H1 (cell line): ENCODE measurements at regions not wholly inside any gene's neighbourhood (a gene's known extent, or its start where the extent isn't known, plus 50 kb on each side); places are given as distances from the start of the nearest gene placed in this dataset.

Source experiments
- CTCF ChIA-PET: fragments of 300-600 bp; sonication (Branson Sonifier 250); formaldehyde crosslinking; loops from one replicate; lab custom pipeline; 2021; ENCODE audit not compliant: partially characterized antibody; lab: Charles Lee
- POLR2A ChIA-PET: fragments of 300-600 bp; sonication (Branson Sonifier 250); formaldehyde crosslinking; loops from one replicate; lab custom pipeline; 2021; ENCODE audit warnings: inconsistent platforms; ENCODE audit not compliant: partially characterized antibody; lab: Charles Lee
- DNase-seq, 2 experiments: peaks; one replicate each; pipeline versions ENCODE4 v3.0.0 to v3.0.0-alpha.2; 2010 to 2022; ENCODE audit warnings: low spot score in 2 of 2, low read depth in 1 of 2, mixed read lengths in 1 of 2
- FAIRE-seq: peaks from 2 replicates; lab custom pipeline; 2011; peaks lifted over from hg19 to GRCh38; lab: Jason Lieb, UNC
- H2AFZ ChIP-seq: 2 replicates; pipeline ENCODE4 v1.8.1; 2012; ENCODE audit warnings: low read length, inconsistent platforms
- H2AK5ac ChIP-seq: 2 replicates; pipeline ENCODE4 v1.6.1; 2013; ENCODE audit warnings: low read depth, low read length
- H2BK120ac ChIP-seq: replicated peaks from 2 replicates; pipeline ENCODE3; 2013; ENCODE audit warnings: low read depth, low read length, inconsistent platforms
- H2BK12ac ChIP-seq: 2 replicates; pipeline ENCODE4 v1.6.1; 2013; ENCODE audit warnings: low read depth, low read length
- H2BK15ac ChIP-seq: 2 replicates; pipeline ENCODE4 v1.6.1; 2013; ENCODE audit warnings: low read length
- H2BK20ac ChIP-seq: 2 replicates; pipeline ENCODE4 v1.6.1; 2013; ENCODE audit warnings: low read length
- H2BK5ac ChIP-seq: 2 replicates; pipeline ENCODE4 v1.6.1; 2013; ENCODE audit warnings: low read depth, low read length
- H3K14ac ChIP-seq: 2 replicates; pipeline ENCODE4 v1.6.1; 2013; ENCODE audit warnings: inconsistent platforms; ENCODE audit not compliant: insufficient read length
- H3K18ac ChIP-seq: 2 replicates; pipeline ENCODE4 v1.6.1; 2013; ENCODE audit warnings: low read length; ENCODE audit errors: extremely low read depth
- H3K23ac ChIP-seq: 2 replicates; pipeline ENCODE4 v1.6.1; 2013; ENCODE audit warnings: inconsistent platforms; ENCODE audit not compliant: insufficient read length
- H3K23me2 ChIP-seq: 2 replicates; pipeline ENCODE4 v1.6.1; 2013; ENCODE audit warnings: low read depth, low read length
- H3K27ac ChIP-seq: 2 replicates; pipeline ENCODE4 v1.6.1; 2011; ENCODE audit warnings: low read depth, low read length, inconsistent platforms
- H3K27me3 ChIP-seq, 4 experiments: replicated peaks in 1 of 4; 1 replicate in 1 of 4; 2 replicates in 3 of 4; pipeline versions ENCODE4 v1.6.1 to v1.8.1; 2011 to 2013; ENCODE audit warnings: low read length in 3 of 4, mild to moderate bottlenecking in 3 of 4, inconsistent platforms in 2 of 4, mixed read lengths in 2 of 4, moderate library complexity in 1 of 4; ENCODE audit not compliant: control insufficient read depth in 3 of 4, insufficient read depth in 3 of 4; ENCODE audit errors: extremely low read depth in 1 of 4
- H3K36me3 ChIP-seq, 4 experiments: 2 replicates each; pipeline versions ENCODE4 v1.6.1 to v1.8.1; 2011 to 2013; ENCODE audit warnings: mild to moderate bottlenecking in 4 of 4, low read length in 3 of 4, moderate library complexity in 2 of 4, control low read depth in 1 of 4, inconsistent platforms in 1 of 4; ENCODE audit not compliant: insufficient read depth in 4 of 4, control insufficient read depth in 2 of 4
- H3K4ac ChIP-seq: replicated peaks from 2 replicates; pipeline ENCODE3; 2013; ENCODE audit warnings: low read length, low read depth, mixed read lengths, inconsistent platforms; ENCODE audit not compliant: insufficient read length
- H3K4me1 ChIP-seq, 4 experiments: replicated peaks in 1 of 4; 1 replicate in 1 of 4; 2 replicates in 3 of 4; pipeline versions ENCODE4 v1.6.1 to v1.8.1; 2011 to 2013; ENCODE audit warnings: low read length in 3 of 4, inconsistent platforms in 2 of 4, mixed read lengths in 1 of 4; ENCODE audit not compliant: insufficient read depth in 4 of 4, control insufficient read depth in 3 of 4
- H3K4me2 ChIP-seq, 2 experiments: 2 replicates each; pipeline versions ENCODE4 v1.6.1 to v1.8.1; 2011 to 2013; ENCODE audit warnings: low read depth in 2 of 2, low read length in 2 of 2, control low read depth in 1 of 2, inconsistent platforms in 1 of 2, mild to moderate bottlenecking in 1 of 2; ENCODE audit not compliant: insufficient read depth in 1 of 2
- H3K4me3 ChIP-seq, 4 experiments: fragments of 200-600, 300-600 bp in 1 of 4; sonication (generic), shearing (Covaris generic), sonication (Bioruptor Twin) in 1 of 4; 2 replicates each; pipeline versions ENCODE4 v1.5.1 to v1.8.1; 2011 to 2016; ENCODE audit warnings: low read length in 4 of 4, low read depth in 3 of 4, control low read depth in 2 of 4, inconsistent platforms in 2 of 4, mild to moderate bottlenecking in 2 of 4, mixed read lengths in 1 of 4, moderate library complexity in 1 of 4; ENCODE audit not compliant: insufficient read depth in 2 of 4; ENCODE audit errors: extremely low read depth in 1 of 4
- H3K56ac ChIP-seq: replicated peaks from 2 replicates; pipeline ENCODE3; 2013; ENCODE audit warnings: low read depth, mild to moderate bottlenecking, mixed read lengths, low read length, inconsistent platforms; ENCODE audit not compliant: insufficient read length
- H3K79me1 ChIP-seq: 2 replicates; pipeline ENCODE4 v1.6.1; 2013; ENCODE audit warnings: low read depth, low read length, control low read depth
- H3K79me2 ChIP-seq, 2 experiments: 2 replicates each; pipeline versions ENCODE4 v1.6.1 to v1.8.1; 2012 to 2013; ENCODE audit warnings: low read length in 2 of 2, mild to moderate bottlenecking in 2 of 2, inconsistent platforms in 1 of 2; ENCODE audit not compliant: insufficient read depth in 2 of 2, control insufficient read depth in 1 of 2
- H3K9ac ChIP-seq, 4 experiments: replicated peaks in 1 of 4; 1 replicate in 1 of 4; 2 replicates in 3 of 4; pipeline versions ENCODE4 v1.6.1 to v1.8.1; 2011 to 2013; ENCODE audit warnings: low read depth in 3 of 4, low read length in 3 of 4, control low read depth in 2 of 4, mild to moderate bottlenecking in 2 of 4, moderate library complexity in 2 of 4, inconsistent platforms in 1 of 4; ENCODE audit errors: extremely low read depth in 1 of 4
- H3K9me3 ChIP-seq, 2 experiments: 2 replicates each; pipeline versions ENCODE4 v1.6.1 to v1.8.1; 2012 to 2013; ENCODE audit warnings: mild to moderate bottlenecking in 2 of 2, moderate library complexity in 2 of 2, control low read depth in 1 of 2, inconsistent platforms in 1 of 2, low read depth in 1 of 2, low read length in 1 of 2, mixed read lengths in 1 of 2; ENCODE audit not compliant: insufficient read depth in 2 of 2
- H4K20me1 ChIP-seq, 2 experiments: replicated peaks in 1 of 2; 2 replicates each; pipeline versions ENCODE3 to v1.8.1; 2011 to 2013; ENCODE audit warnings: inconsistent platforms in 2 of 2, low read length in 2 of 2, mild to moderate bottlenecking in 1 of 2; ENCODE audit not compliant: insufficient read depth in 2 of 2, control insufficient read depth in 1 of 2
- H4K5ac ChIP-seq: 2 replicates; pipeline ENCODE4 v1.6.1; 2013; ENCODE audit warnings: low read length, low read depth, mixed read lengths, inconsistent platforms; ENCODE audit not compliant: insufficient read length
- H4K8ac ChIP-seq: 2 replicates; pipeline ENCODE4 v1.8.0; 2013; ENCODE audit warnings: mild to moderate bottlenecking, moderate library complexity, low read length, inconsistent platforms; ENCODE audit not compliant: insufficient read depth; ENCODE audit errors: extremely low read depth
- H4K91ac ChIP-seq: replicated peaks from 2 replicates; pipeline ENCODE3; 2013; ENCODE audit warnings: low read length, mixed read lengths, inconsistent platforms; ENCODE audit not compliant: insufficient read length
- ATF3 ChIP-seq: IDR thresholded peaks from 2 replicates; pipeline ENCODE4 v1.6.1; 2011; ENCODE audit warnings: low read depth, mild to moderate bottlenecking, low read length; ENCODE audit not compliant: insufficient read depth
- CBX5 ChIP-seq: fragments of 300-800, 300-1000 bp; sonication (generic); IDR thresholded peaks from 2 replicates; pipeline ENCODE4 v1.7.1; 2016; ENCODE audit warnings: antibody characterized with exemption, low read length, low read depth
- CHD1 ChIP-seq: IDR thresholded peaks from 2 replicates; pipeline ENCODE4 v1.6.1; 2012; ENCODE audit warnings: low read depth, low read length, improper control_type of control experiment
- CREB1 ChIP-seq: IDR thresholded peaks from 2 replicates; pipeline ENCODE4 v1.6.1; 2012; ENCODE audit warnings: inconsistent platforms
- CTBP2 ChIP-seq: IDR thresholded peaks from 2 replicates; pipeline ENCODE4 v1.7.0; 2011; ENCODE audit warnings: borderline replicate concordance, mild to moderate bottlenecking, moderate library complexity, mixed read lengths, low read length; ENCODE audit not compliant: insufficient read depth, insufficient read length
- EGR1 ChIP-seq: IDR thresholded peaks from 2 replicates; pipeline ENCODE4 v1.6.1; 2011; ENCODE audit warnings: low read depth, low read length, borderline replicate concordance
- GABPA ChIP-seq: IDR thresholded peaks from 2 replicates; pipeline ENCODE4 v1.6.1; 2011; ENCODE audit warnings: mild to moderate bottlenecking, low read length, moderate library complexity, borderline replicate concordance; ENCODE audit not compliant: insufficient read depth
- GTF2F1 ChIP-seq: IDR thresholded peaks from 2 replicates; pipeline ENCODE4 v1.6.1; 2012; ENCODE audit warnings: low read depth, low read length, improper control_type of control experiment, borderline replicate concordance
- MAFK ChIP-seq: IDR thresholded peaks from 2 replicates; pipeline ENCODE4 v1.6.1; 2012; ENCODE audit warnings: low read depth, mild to moderate bottlenecking, improper control_type of control experiment, low read length
- RBBP5 ChIP-seq: IDR thresholded peaks from 2 replicates; pipeline ENCODE4 v1.7.1; 2012; ENCODE audit warnings: low read depth, mild to moderate bottlenecking, inconsistent platforms, low read length, moderate library complexity, borderline replicate concordance
- RFX5 ChIP-seq: IDR thresholded peaks from 2 replicates; pipeline ENCODE4 v1.6.1; 2011; ENCODE audit warnings: low read depth, low read length, improper control_type of control experiment, borderline replicate concordance
- SAP30 ChIP-seq: fragments of 300-600 bp; sonication (generic); IDR thresholded peaks from 2 replicates; pipeline ENCODE4 v1.7.1; 2012; ENCODE audit warnings: low read length, moderate library complexity, mild to moderate bottlenecking, inconsistent platforms; ENCODE audit not compliant: insufficient read depth, insufficient replicate concordance
- TAF1 ChIP-seq: IDR thresholded peaks from 2 replicates; pipeline ENCODE4 v1.6.1; 2011; ENCODE audit warnings: mild to moderate bottlenecking, low read depth, low read length
- USF2 ChIP-seq: IDR thresholded peaks from 2 replicates; pipeline ENCODE4 v1.6.1; 2011; ENCODE audit warnings: low read length, improper control_type of control experiment
- WGBS, 2 experiments: shearing (Covaris generic) in 1 of 2; methylation state at CpG; one replicate each; pipeline versions ENCODE4 v1.1.6 to v1.1.7; 2013 to 2015; ENCODE audit warnings: low lambda C conversion rate in 2 of 2, mixed read lengths in 2 of 2, inconsistent platforms in 1 of 2, low coverage in 1 of 2, missing lambda C conversion rate in 1 of 2; ENCODE audit not compliant: insufficient replicate concordance in 2 of 2, insufficient coverage in 1 of 2, insufficient read length in 1 of 2; ENCODE audit errors: extremely low coverage in 1 of 2, missing lambda C conversion rate in 1 of 2; 5-methylcytosine and 5-hydroxymethylcytosine counted together

GRCh38 chr13:108093616-108094015 is 121.7 kb downstream of the LIG4 start:
- no peak overlapping the region for H3K18ac ChIP-seq
- no peak overlapping the region for H3K9ac ChIP-seq
- H3K9me3 ChIP-seq: no peaks in the 10 kb centered on the region
- ChIA-PET POLR2A (no interaction called here), CTCF (no interaction called here)
- H4K5ac ChIP-seq: no peak overlapping the region
- no peak overlapping the region for H3K27ac ChIP-seq
- no peak overlapping the region for H4K8ac ChIP-seq
- no peak overlapping the region for H2BK12ac ChIP-seq
- H4K91ac ChIP-seq: no peak overlapping the region
- no peaks in the 10 kb centered on the region for H3K27me3 ChIP-seq
- no peak overlapping the region for H2AK5ac ChIP-seq
- H3K14ac ChIP-seq: no peak overlapping the region
- no peak overlapping the region for H2BK20ac ChIP-seq
- H3K79me2 ChIP-seq: no peaks in the 10 kb centered on the region
- no peak overlapping the region for H2BK5ac ChIP-seq
- no peaks in the 10 kb centered on the region for H4K20me1 ChIP-seq
- H3K4ac ChIP-seq: no peak overlapping the region
- FAIRE-seq (no peak), DNase-seq (no peak)
- 86% methylated on average over 1 of the region's 1 CpG; no CpG with 5 or more reads in 1 of the 2 experiments for WGBS, 2 experiments
- H3K4me3 ChIP-seq: no peak overlapping the region
- no peak overlapping the region for H3K56ac ChIP-seq
- H3K4me1 ChIP-seq: no peaks in the 10 kb centered on the region
- H2BK15ac ChIP-seq: no peak overlapping the region
- no peak overlapping the region for H2BK120ac ChIP-seq
- no peak overlapping the region for H3K4me2 ChIP-seq
- H3K23ac ChIP-seq: no peak overlapping the region
- H2AFZ ChIP-seq: no peak overlapping the region
- H3K36me3 ChIP-seq: no peaks in the 10 kb centered on the region
- no peaks in the 10 kb centered on the region for H3K23me2 ChIP-seq
- H3K79me1 ChIP-seq: no peaks in the 10 kb centered on the region
- TF ChIP-seq TAF1 (no peak), SAP30 (no peak), CHD1 (no peak), GTF2F1 (no peak), EGR1 (no peak), CTBP2 (no peak), RFX5 (no peak), CREB1 (no peak), GABPA (no peak), RBBP5 (no peak), CBX5 (no peak), ATF3 (no peak), MAFK (no peak), USF2 (no peak)
